Testis (tissue), 2 donors: ENCODE measurements at regions not wholly inside any gene's neighbourhood (a gene's known extent, or its start where the extent isn't known, plus 50 kb on each side); places are given as distances from the start of the nearest gene placed in this dataset.

ENCODE experiments used
- DNase-seq: peaks from one replicate; pipeline ENCODE4 v3.0.0-alpha.2; 2019
- H3K27ac ChIP-seq, 2 donors: fragments of 200-600 bp; sonication (generic); one replicate each; pipeline ENCODE4 v1.5.1; 2019
- H3K27me3 ChIP-seq: fragments of 200-600 bp; sonication (generic); one replicate; pipeline ENCODE4 v1.5.1; 2019
- H3K36me3 ChIP-seq: fragments of 200-600 bp; sonication (generic); one replicate; pipeline ENCODE4 v1.5.1; 2017; ENCODE audit warnings: low read depth; ENCODE audit errors: missing control alignments
- H3K4me1 ChIP-seq: fragments of 200-600 bp; sonication (generic); one replicate; pipeline ENCODE4 v1.5.1; 2019
- H3K4me3 ChIP-seq, 2 donors: fragments of 200-600 bp; sonication (generic); one replicate each; pipeline ENCODE4 v1.5.1; 2017 to 2019
- H3K9me3 ChIP-seq: fragments of 200-600 bp; sonication (generic); one replicate; pipeline ENCODE4 v1.5.1; 2017
- CTCF ChIP-seq, 3 experiments: fragments of 450-650 bp in 2 of 3; fragments of 200-600 bp in 1 of 3; sonication (generic) in 1 of 3; IDR thresholded peaks; one replicate each; pipeline ENCODE4 v1.5.1; 2016 to 2019; ENCODE audit warnings: antibody characterized with exemption in 3 of 3, mild to moderate bottlenecking in 2 of 3, moderate library complexity in 1 of 3
- POLR2A ChIP-seq: fragments of 450-650 bp; IDR thresholded peaks from one replicate; pipeline ENCODE4 v1.6.1; 2017; ENCODE audit warnings: antibody characterized with exemption, mild to moderate bottlenecking, moderate library complexity
- WGBS, 2 donors: methylation state at CpG; one replicate each; pipeline ENCODE4 v1.1.5; 2018; 5-methylcytosine and 5-hydroxymethylcytosine counted together
- intact Hi-C: fragments of 100-400 bp; cut with DNase I; formaldehyde crosslinking; loops from one replicate; pipeline ENCODE4 v1.15.1; 2023; ENCODE audit warnings: low total_unique reads

- WGBS, 2 donors, result 92 to 94% methylated on average over 4 of the region's 4 CpGs
- no peak for DNase-seq
- Histone ChIP-seq H3K4me1 (no peaks in the 10 kb centered on the region), H3K36me3 (no peaks in the 10 kb centered on the region), H3K27ac (no peak overlapping the region), H3K27me3 (no peaks in the 10 kb centered on the region), H3K9me3 (no peaks in the 10 kb centered on the region), H3K4me3 (no peak overlapping the region)
- intact Hi-C loops, result no loop called here
- TF ChIP-seq POLR2A (no peak), CTCF (IDR thresholded peaks at IDR 0.05) (no peak)
Observed at GRCh38 chr2:106983305-106983704, 97.3 kb upstream of the ST6GAL2 start.

GRCh38 chr2:106988361-106988760 lies 102.4 kb upstream of the ST6GAL2 start:
- DNase-seq, result no peak
- no peaks in the 10 kb centered on the region for H3K27me3 ChIP-seq
- H3K9me3 ChIP-seq, result no peaks in the 10 kb centered on the region
- TF ChIP-seq POLR2A (no peak), CTCF (IDR thresholded peaks at IDR 0.05) (no peak)
- 88 to 100% methylated on average over 1 of the region's 1 CpG for WGBS, 2 donors
- no peak overlapping the region for H3K27ac ChIP-seq
- H3K4me1 ChIP-seq, result no peaks in the 10 kb centered on the region
- no peaks in the 10 kb centered on the region for H3K36me3 ChIP-seq
- H3K4me3 ChIP-seq, result no peak overlapping the region
- intact Hi-C loops, result no loop called here

GRCh38 chr2:106990297-106990696 lies 104.3 kb upstream of the ST6GAL2 start:
- H3K27me3 ChIP-seq, result no peaks in the 10 kb centered on the region
- WGBS, 2 donors, result 51 to 84% methylated on average over 3 of the region's 3 CpGs
- no peak for DNase-seq

GRCh38 chr2:106991866-106992265 lies 105.9 kb upstream of the ST6GAL2 start:
- Histone ChIP-seq H3K4me1 (no peaks in the 10 kb centered on the region), H3K9me3 (no peaks in the 10 kb centered on the region), H3K4me3 (no peak overlapping the region), H3K27me3 (no peaks in the 10 kb centered on the region), H3K27ac (no peak overlapping the region), H3K36me3 (no peaks in the 10 kb centered on the region)
- intact Hi-C loops, result no loop called here
- TF ChIP-seq CTCF (IDR thresholded peaks at IDR 0.05), result no peak
- TF ChIP-seq POLR2A, result no peak
- 89 to 91% methylated on average over 2 of the region's 2 CpGs for WGBS, 2 donors
- DNase-seq, result no peak

More at GRCh38 chr2:106990297-106990696, 104.3 kb upstream of the ST6GAL2 start:
- intact Hi-C loops, result no loop called here
- no peak for TF ChIP-seq POLR2A
- TF ChIP-seq CTCF (IDR thresholded peaks at IDR 0.05), result no peak
- Histone ChIP-seq H3K27ac (no peak overlapping the region), H3K9me3 (no peaks in the 10 kb centered on the region), H3K4me1 (no peaks in the 10 kb centered on the region), H3K4me3 (no peak overlapping the region), H3K36me3 (no peaks in the 10 kb centered on the region)

GRCh38 chr2:106995556-106995955 lies 109.6 kb upstream of the ST6GAL2 start:
- H3K4me3 ChIP-seq, result no peak overlapping the region
- H3K27ac ChIP-seq, result no peak overlapping the region
- H3K27me3 ChIP-seq, result no peaks in the 10 kb centered on the region
- TF ChIP-seq CTCF (IDR thresholded peaks at IDR 0.05) (no peak), POLR2A (no peak)
- 61 to 65% methylated on average over 7 of the region's 7 CpGs for WGBS, 2 donors
- no peaks in the 10 kb centered on the region for H3K9me3 ChIP-seq
- intact Hi-C loops, result no loop called here
- no peaks in the 10 kb centered on the region for H3K4me1 ChIP-seq
- DNase-seq, result no peak
- no peaks in the 10 kb centered on the region for H3K36me3 ChIP-seq
